ENCODE measurements at regions not wholly inside any gene's neighbourhood (a gene's known extent, or its start where the extent isn't known, plus 50 kb on each side); places are given as distances from the start of the nearest gene placed in this dataset.

DNA sequence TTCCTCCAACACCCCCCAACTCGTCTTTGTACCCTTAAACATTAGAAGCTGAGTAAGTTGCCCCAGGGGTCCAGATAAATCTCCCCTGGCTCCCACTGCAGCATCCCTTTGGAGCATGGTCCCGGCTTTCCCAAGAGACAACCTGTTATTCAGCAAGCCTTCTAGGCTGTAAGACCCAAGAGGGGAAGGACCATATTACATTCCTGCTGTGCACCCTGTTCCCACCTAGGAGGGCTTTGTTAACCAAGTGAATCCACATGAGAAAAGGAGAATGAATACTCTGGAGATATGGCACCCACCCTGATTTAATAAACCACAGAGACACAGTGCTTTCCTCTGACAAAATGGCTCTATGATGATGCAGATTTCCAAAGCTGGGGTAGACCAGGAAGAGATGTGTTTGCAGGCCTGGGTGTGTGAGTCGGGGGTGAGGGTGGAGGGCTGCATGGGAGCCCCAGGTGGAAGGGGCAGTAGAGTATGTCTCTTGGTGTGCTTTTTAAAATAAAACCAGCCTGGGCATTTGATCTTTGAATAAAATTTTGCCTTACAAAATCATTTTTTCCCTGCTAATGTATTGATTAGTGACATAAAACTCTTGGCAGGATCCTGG, 325.2 kb downstream of the DRD1 start:
- no peak overlapping the region for H3K4me3 ChIP-seq (ENCODE audit: low read depth, low read length)
- no peak for DNase-seq (ENCODE audit: low read depth)
- in situ Hi-C loops (cut with HindIII; ENCODE audit: low sequenced_read_pairs): no loop called here
- no peak for TF ChIP-seq CTCF (IDR thresholded peaks at IDR 0.05; ENCODE audit: low read depth, low read length, missing control alignments)

GRCh38 chr5:175116466-175117048, 327.4 kb downstream of the DRD1 start:
- TF ChIP-seq CTCF (IDR thresholded peaks at IDR 0.05; ENCODE audit: low read depth, low read length, missing control alignments): no peak
- DNase-seq (ENCODE audit: low read depth): no peak
- no peak overlapping the region for H3K4me3 ChIP-seq (ENCODE audit: low read depth, low read length)
- in situ Hi-C loops (cut with HindIII; ENCODE audit: low sequenced_read_pairs): no loop called here

DNA sequence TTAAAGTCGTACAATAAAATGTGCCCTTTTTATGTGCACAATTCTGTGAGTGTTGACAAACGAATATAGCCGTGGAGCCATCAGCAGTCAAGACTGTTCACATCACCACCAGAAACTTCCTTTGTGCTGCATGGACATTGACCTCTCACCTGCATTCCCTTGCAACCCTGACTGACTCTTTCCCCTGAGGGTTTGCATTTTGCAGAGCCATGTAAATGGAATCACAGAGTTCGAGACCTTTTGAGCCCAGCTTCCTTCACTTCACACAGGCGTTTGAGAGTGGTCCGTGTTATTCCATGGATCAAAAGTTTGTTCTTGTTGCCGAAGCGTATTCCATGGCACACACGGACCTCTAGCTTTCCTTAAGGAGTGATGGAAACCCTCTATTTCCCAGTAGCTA, 328.2 kb downstream of the DRD1 start:
- no peak for DNase-seq (ENCODE audit: low read depth)
- no peak for TF ChIP-seq CTCF (IDR thresholded peaks at IDR 0.05; ENCODE audit: low read depth, low read length, missing control alignments)
- in situ Hi-C loops (cut with HindIII; ENCODE audit: low sequenced_read_pairs): no loop called here
- no peak overlapping the region for H3K4me3 ChIP-seq (ENCODE audit: low read depth, low read length)

- in situ Hi-C loops (cut with HindIII; ENCODE audit: low sequenced_read_pairs): no loop called here
- H3K4me3 ChIP-seq (ENCODE audit: low read depth, low read length): no peak overlapping the region
- TF ChIP-seq CTCF (IDR thresholded peaks at IDR 0.05; ENCODE audit: low read depth, low read length, missing control alignments): no peak
- no peak for DNase-seq (ENCODE audit: low read depth)
These were observed 330.0 kb downstream of the DRD1 start for GRCh38 chr5:175113947-175114346.

DNA sequence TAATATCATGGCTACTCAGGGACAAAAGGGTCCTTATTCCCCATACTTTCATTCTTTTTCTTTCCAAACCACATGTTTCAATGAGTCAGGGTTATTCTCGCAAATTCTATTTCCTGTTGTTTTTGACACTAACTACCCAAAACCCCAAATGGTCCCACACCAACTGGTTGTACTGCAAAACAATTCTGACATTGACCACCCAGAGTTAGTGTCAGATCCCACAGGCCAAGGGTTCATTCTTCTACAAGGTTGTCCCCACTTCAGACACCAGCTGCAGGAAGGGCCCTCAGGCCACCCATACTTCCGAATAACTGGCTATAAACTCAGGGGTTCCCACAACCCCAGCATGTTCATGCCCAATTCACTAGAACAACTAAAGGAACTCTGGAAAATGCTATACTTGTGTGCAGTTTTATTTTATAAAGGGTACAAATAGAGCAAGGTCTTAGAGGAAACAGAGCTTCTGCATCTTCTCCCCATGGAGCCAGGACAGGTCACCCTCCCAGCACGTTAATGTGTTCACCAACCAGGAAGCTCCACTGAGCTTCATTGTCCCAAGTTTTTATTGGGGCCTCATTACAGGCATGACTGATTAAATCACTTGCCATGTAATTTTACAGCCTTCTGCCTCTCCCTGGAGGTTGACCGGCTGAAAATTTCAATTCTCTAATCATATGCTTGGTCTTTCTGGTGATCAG, 334.8 kb downstream of the DRD1 start:
- no peak overlapping the region for H3K4me3 ChIP-seq (ENCODE audit: low read depth, low read length)
- no peak for DNase-seq (ENCODE audit: low read depth)
- no peak for TF ChIP-seq CTCF (IDR thresholded peaks at IDR 0.05; ENCODE audit: low read depth, low read length, missing control alignments)
- in situ Hi-C loops (cut with HindIII; ENCODE audit: low sequenced_read_pairs): no loop called here

DNA sequence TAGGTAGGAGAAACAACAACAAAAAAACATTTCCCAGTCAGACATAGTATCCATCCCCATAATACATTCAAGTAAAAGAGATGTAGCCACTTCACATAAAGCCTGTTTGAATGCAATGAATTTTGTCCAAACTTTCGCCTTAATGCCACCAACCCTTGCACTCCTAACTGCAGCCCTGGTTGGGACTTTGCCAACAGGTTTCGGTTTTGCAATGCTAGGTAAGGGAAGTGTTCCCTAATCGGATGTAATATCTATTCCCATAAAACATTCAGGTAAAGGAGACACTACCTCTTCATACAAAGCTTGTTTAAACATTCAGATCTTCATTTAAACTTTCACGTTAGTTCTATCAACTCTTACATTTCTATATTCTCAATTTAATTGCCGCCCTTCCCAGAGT, 336.1 kb downstream of the DRD1 start:
- H3K4me3 ChIP-seq (ENCODE audit: low read depth, low read length): no peak overlapping the region
- in situ Hi-C loops (cut with HindIII; ENCODE audit: low sequenced_read_pairs): no loop called here
- no peak for TF ChIP-seq CTCF (IDR thresholded peaks at IDR 0.05; ENCODE audit: low read depth, low read length, missing control alignments)
- no peak for DNase-seq (ENCODE audit: low read depth)
